ENCODE measurements at regions not wholly inside any gene's neighbourhood (a gene's known extent, or its start where the extent isn't known, plus 50 kb on each side); places are given as distances from the start of the nearest gene placed in this dataset.

DNA sequence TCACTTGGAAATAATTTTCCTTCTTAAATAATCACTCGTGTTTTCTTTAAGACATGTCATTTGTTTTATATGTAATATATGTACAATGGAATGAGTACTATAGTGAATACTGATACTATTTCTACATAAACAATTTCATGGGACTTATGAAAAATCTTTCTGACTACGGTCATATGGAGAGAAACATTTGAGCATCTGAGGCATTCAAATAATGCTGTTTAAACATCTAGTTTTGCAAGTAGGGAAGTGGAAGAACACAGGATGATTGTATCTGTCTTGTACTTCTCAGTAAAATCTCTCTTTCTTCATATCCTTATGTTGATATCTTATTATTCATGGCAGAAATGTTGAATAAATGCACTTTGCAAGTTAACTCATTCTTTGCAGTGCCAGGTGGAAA is 599.5 kb upstream of the KCNMB2 start:
- TF ChIP-seq, protein P1, sequence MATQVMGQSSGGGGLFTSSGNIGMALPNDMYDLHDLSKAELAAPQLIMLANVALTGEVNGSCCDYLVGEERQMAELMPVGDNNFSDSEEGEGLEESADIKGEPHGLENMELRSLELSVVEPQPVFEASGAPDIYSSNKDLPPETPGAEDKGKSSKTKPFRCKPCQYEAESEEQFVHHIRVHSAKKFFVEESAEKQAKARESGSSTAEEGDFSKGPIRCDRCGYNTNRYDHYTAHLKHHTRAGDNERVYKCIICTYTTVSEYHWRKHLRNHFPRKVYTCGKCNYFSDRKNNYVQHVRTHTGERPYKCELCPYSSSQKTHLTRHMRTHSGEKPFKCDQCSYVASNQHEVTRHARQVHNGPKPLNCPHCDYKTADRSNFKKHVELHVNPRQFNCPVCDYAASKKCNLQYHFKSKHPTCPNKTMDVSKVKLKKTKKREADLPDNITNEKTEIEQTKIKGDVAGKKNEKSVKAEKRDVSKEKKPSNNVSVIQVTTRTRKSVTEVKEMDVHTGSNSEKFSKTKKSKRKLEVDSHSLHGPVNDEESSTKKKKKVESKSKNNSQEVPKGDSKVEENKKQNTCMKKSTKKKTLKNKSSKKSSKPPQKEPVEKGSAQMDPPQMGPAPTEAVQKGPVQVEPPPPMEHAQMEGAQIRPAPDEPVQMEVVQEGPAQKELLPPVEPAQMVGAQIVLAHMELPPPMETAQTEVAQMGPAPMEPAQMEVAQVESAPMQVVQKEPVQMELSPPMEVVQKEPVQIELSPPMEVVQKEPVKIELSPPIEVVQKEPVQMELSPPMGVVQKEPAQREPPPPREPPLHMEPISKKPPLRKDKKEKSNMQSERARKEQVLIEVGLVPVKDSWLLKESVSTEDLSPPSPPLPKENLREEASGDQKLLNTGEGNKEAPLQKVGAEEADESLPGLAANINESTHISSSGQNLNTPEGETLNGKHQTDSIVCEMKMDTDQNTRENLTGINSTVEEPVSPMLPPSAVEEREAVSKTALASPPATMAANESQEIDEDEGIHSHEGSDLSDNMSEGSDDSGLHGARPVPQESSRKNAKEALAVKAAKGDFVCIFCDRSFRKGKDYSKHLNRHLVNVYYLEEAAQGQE (IDR thresholded peaks at IDR 0.05; ENCODE audit: insufficient read depth in 1 of 2, low read depth in 2 of 2, low read length in 2 of 2) = no peak
- no peak for TF ChIP-seq FOXP2 (optimal IDR thresholded peaks at IDR 0.05; ENCODE audit: borderline replicate concordance, extremely low read depth, extremely low read length, insufficient read depth)
- no peak for TF ChIP-seq POLR2AphosphoS5 (IDR thresholded peaks at IDR 0.05; ENCODE audit: low read depth, low read length)
- TF ChIP-seq SIN3A (IDR thresholded peaks at IDR 0.05; ENCODE audit: borderline replicate concordance, insufficient read depth, low read length) = no peak
- no peak for TF ChIP-seq TAF1 (IDR thresholded peaks at IDR 0.05; ENCODE audit: borderline replicate concordance, insufficient read depth, low read length)

DNA sequence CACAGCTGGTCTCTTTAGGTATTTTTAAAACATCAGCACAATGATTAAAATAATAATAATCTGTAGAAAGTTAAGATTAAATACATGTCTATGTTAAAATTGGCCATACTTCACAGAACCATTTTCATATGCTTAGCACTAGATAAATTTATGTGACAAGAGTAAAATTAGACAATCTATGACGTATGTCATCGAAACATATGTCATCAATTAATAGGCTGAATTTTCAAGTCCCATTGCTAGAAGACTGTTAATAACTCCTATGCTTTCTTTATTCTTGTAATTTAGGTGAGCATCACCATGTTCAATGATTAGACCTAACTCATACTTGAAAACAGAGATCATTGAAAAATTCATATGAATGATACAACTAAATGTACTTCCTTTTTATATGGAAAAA is 593.3 kb upstream of the KCNMB2 start:
- TF ChIP-seq SIN3A (IDR thresholded peaks at IDR 0.05; ENCODE audit: borderline replicate concordance, insufficient read depth, low read length) = no peak
- no peak for TF ChIP-seq POLR2AphosphoS5 (IDR thresholded peaks at IDR 0.05; ENCODE audit: low read depth, low read length)
- TF ChIP-seq FOXP2 (optimal IDR thresholded peaks at IDR 0.05; ENCODE audit: borderline replicate concordance, extremely low read depth, extremely low read length, insufficient read depth) = no peak
- TF ChIP-seq TAF1 (IDR thresholded peaks at IDR 0.05; ENCODE audit: borderline replicate concordance, insufficient read depth, low read length) = no peak
- TF ChIP-seq, protein P1 (IDR thresholded peaks at IDR 0.05; ENCODE audit: insufficient read depth in 1 of 2, low read depth in 2 of 2, low read length in 2 of 2) = no peak

DNA sequence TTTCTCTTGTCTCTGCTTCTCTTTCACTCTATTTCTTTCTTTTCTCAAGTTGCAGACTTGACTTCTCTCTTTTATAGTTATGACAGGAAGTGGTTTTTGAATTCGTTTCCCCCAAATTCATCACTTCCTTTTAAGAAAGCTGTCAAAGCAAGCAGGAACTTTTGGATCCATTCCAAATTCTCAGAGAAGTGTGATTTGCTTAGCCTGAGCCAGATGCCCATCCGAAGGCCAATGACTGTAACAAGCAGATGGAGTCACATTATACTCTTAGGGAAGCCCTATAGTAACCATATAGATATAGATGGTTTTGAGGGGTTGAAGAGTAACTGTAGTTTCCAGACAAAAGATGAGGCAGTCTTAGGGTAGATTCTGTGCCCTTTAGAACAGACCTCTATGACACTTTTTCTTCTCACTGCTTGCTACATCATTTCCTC is 592.0 kb upstream of the KCNMB2 start:
- TF ChIP-seq SIN3A (IDR thresholded peaks at IDR 0.05; ENCODE audit: borderline replicate concordance, insufficient read depth, low read length) = no peak
- TF ChIP-seq POLR2AphosphoS5 (IDR thresholded peaks at IDR 0.05; ENCODE audit: low read depth, low read length) = no peak
- TF ChIP-seq, protein P1 (IDR thresholded peaks at IDR 0.05; ENCODE audit: insufficient read depth in 1 of 2, low read depth in 2 of 2, low read length in 2 of 2) = no peak
- no peak for TF ChIP-seq FOXP2 (optimal IDR thresholded peaks at IDR 0.05; ENCODE audit: borderline replicate concordance, extremely low read depth, extremely low read length, insufficient read depth)
- no peak for TF ChIP-seq TAF1 (IDR thresholded peaks at IDR 0.05; ENCODE audit: borderline replicate concordance, insufficient read depth, low read length)

DNA sequence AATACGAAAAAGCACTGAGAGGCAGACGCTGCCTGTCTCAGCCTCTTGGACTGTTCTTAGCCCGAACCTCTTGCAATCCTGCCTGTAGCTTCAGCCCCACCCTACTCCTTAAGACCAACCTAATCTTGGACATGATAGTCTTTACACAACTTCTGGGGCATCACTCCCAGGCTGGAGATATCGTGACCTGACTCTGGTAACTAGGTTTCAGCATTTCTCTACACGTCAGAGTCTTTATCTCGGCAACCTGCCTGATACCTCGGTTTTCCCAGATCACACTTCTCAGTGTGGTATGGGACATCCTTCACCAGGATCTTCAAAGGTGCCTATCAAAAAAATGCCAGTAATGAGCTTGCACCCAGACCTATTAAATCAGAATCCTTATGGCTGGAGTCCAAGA is 590.2 kb upstream of the KCNMB2 start:
- TF ChIP-seq FOXP2 (optimal IDR thresholded peaks at IDR 0.05; ENCODE audit: borderline replicate concordance, extremely low read depth, extremely low read length, insufficient read depth) (no peak), POLR2AphosphoS5 (IDR thresholded peaks at IDR 0.05; ENCODE audit: low read depth, low read length) (no peak), TAF1 (IDR thresholded peaks at IDR 0.05; ENCODE audit: borderline replicate concordance, insufficient read depth, low read length) (no peak), SIN3A (IDR thresholded peaks at IDR 0.05; ENCODE audit: borderline replicate concordance, insufficient read depth, low read length) (no peak)
- TF ChIP-seq, protein P1 (IDR thresholded peaks at IDR 0.05; ENCODE audit: insufficient read depth in 1 of 2, low read depth in 2 of 2, low read length in 2 of 2) = no peak

DNA sequence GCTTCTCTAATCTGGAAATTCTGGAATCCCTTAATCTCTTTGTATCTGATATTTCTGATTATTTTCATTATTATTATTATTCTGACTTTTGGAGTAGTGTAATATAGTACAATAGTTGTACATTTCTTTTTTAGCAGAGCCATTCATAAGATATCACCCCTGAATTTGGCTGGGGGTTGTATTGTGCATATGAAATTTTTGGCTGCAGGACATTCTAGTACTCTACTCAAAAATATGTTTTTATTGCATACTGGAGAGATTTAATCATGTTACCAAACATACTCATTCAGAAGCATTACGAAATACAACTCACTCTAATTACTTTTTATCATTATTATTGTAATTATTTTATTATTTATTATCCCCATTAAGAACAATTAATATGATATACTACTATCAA is 589.7 kb upstream of the KCNMB2 start:
- TF ChIP-seq, protein P1 (IDR thresholded peaks at IDR 0.05; ENCODE audit: insufficient read depth in 1 of 2, low read depth in 2 of 2, low read length in 2 of 2) = no peak
- no peak for TF ChIP-seq FOXP2 (optimal IDR thresholded peaks at IDR 0.05; ENCODE audit: borderline replicate concordance, extremely low read depth, extremely low read length, insufficient read depth)
- no peak for TF ChIP-seq TAF1 (IDR thresholded peaks at IDR 0.05; ENCODE audit: borderline replicate concordance, insufficient read depth, low read length)
- no peak for TF ChIP-seq SIN3A (IDR thresholded peaks at IDR 0.05; ENCODE audit: borderline replicate concordance, insufficient read depth, low read length)
- TF ChIP-seq POLR2AphosphoS5 (IDR thresholded peaks at IDR 0.05; ENCODE audit: low read depth, low read length) = no peak
